Activated CD8-positive, alpha-beta T cell treated with anti-CD3 and anti-CD28 coated beads for 36 hours (primary cell): ENCODE measurements at regions not wholly inside any gene's neighbourhood (a gene's known extent, or its start where the extent isn't known, plus 50 kb on each side); places are given as distances from the start of the nearest gene placed in this dataset.

ENCODE experiments used
- ATAC-seq: fragments of 200-7000 bp; cut with Tn5 transposase; one replicate; pipeline ENCODE4 v1.10.0; 2021; ENCODE audit warnings: mild to moderate bottlenecking, moderate library complexity
- CTCF ChIA-PET: fragments of 350-600 bp; sonication (Branson Sonifier 250); formaldehyde crosslinking; loops from one replicate; lab custom pipeline; 2021; ENCODE audit warnings: antibody characterized with exemption; lab: Charles Lee
- POLR2A ChIA-PET: fragments of 350-600 bp; sonication (Branson Sonifier 250); formaldehyde crosslinking; loops from one replicate; lab custom pipeline; 2021; ENCODE audit warnings: antibody characterized with exemption; lab: Charles Lee
- DNase-seq: peaks from one replicate; pipeline ENCODE4 v3.0.0-alpha.2; 2020
- H3K27ac Mint-ChIP-seq: one replicate; pipeline ENCODE4 v1.8.0; 2021; ENCODE audit warnings: mild to moderate bottlenecking, mixed read lengths
- H3K27me3 Mint-ChIP-seq: one replicate; pipeline ENCODE4 v1.8.0; 2021; ENCODE audit warnings: mixed read lengths
- H3K36me3 Mint-ChIP-seq: one replicate; pipeline ENCODE4 v1.8.0; 2021; ENCODE audit warnings: low read depth, mixed read lengths
- H3K4me1 Mint-ChIP-seq: one replicate; pipeline ENCODE4 v1.8.0; 2021; ENCODE audit warnings: low read depth, mixed read lengths
- H3K4me3 Mint-ChIP-seq: one replicate; pipeline ENCODE4 v1.8.0; 2021; ENCODE audit warnings: mild to moderate bottlenecking, moderate library complexity, mixed read lengths
- H3K9me3 Mint-ChIP-seq: one replicate; pipeline ENCODE4 v1.8.0; 2021; ENCODE audit warnings: mixed read lengths
- CTCF ChIP-seq: fragments of 200-600 bp; IDR thresholded peaks from one replicate; pipeline ENCODE4 v1.8.0; 2022; ENCODE audit warnings: antibody characterized with exemption, mild to moderate bottlenecking
- intact Hi-C: fragments of 100-400 bp; cut with micrococcal nuclease; formaldehyde crosslinking; loops from one replicate; pipeline ENCODE4 v1.10.0; 2022

DNA sequence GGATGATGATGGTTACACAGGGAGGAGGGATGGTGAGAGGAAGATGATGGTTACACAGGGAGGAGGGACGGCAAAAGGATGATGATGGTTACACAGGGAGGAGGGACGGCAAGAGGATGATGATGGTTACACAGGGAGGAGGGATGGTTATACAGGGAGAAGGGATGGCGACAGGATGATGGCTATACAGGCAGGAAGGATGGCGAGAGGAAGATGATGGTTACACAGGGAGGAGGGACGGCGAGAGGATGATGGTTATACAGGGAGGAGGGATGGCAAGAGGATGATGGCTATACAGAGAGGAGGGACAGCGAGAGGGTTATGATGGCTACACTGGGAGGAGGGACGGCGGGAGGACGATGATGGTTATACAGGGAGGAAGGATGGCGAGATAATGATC lies 64.1 kb upstream of the FCN1 start:
- no peak for DNase-seq
- Mint-ChIP-seq H3K27ac (no peak overlapping the region), H3K36me3 (no peaks in the 10 kb centered on the region), H3K4me1 (no peaks in the 10 kb centered on the region), H3K4me3 (no peak overlapping the region), H3K27me3 (peaks cover 1% of the 10 kb centered on the region), H3K9me3 (no peaks in the 10 kb centered on the region)
- no peak for ATAC-seq
- ChIA-PET CTCF (no interaction called here), POLR2A (no interaction called here)
- intact Hi-C loops = no loop called here
- no peak for TF ChIP-seq CTCF

- intact Hi-C loops = no loop called here
- no peak for TF ChIP-seq CTCF
- DNase-seq = no peak
- H3K27me3 Mint-ChIP-seq = peaks cover 1% of the 10 kb centered on the region
- ChIA-PET POLR2A (no interaction called here), CTCF (no interaction called here)
- H3K4me1 Mint-ChIP-seq = no peaks in the 10 kb centered on the region
- H3K9me3 Mint-ChIP-seq = peaks cover 4% of the 10 kb centered on the region
- H3K36me3 Mint-ChIP-seq = no peaks in the 10 kb centered on the region
- no peak overlapping the region for H3K4me3 Mint-ChIP-seq
- no peak overlapping the region for H3K27ac Mint-ChIP-seq
- ATAC-seq = no peak
Measured at GRCh38 chr9:134982311-134982710, 64.6 kb upstream of the FCN1 start.

DNA sequence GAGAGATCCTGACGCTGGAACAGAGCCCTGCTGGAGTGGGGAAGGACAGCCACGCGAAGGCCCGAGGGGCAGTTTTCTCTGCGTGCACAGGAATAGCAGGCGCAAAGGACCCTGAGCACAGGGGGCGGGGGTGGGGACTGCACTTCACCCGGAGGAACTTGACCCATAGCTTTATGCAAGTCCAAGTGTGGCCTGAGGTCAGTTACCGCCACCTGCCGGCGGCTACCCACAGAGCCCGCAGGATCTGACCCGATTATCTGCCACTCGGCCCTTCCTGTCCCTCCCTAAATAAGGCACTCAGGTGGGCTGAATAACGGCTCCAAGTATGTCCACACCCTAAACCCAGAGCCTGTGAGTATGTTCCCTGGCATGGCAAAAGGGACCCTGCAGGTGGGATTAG lies 65.4 kb upstream of the FCN1 start:
- Mint-ChIP-seq H3K9me3 (peaks cover 5% of the 10 kb centered on the region), H3K4me1 (no peaks in the 10 kb centered on the region), H3K36me3 (no peaks in the 10 kb centered on the region), H3K27me3 (no peaks in the 10 kb centered on the region), H3K4me3 (no peak overlapping the region), H3K27ac (no peak overlapping the region)
- ChIA-PET CTCF (no interaction called here), POLR2A (no interaction called here)
- intact Hi-C loops = no loop called here
- no peak for TF ChIP-seq CTCF
- DNase-seq (peak; percentile 8), ATAC-seq (no peak)

DNA sequence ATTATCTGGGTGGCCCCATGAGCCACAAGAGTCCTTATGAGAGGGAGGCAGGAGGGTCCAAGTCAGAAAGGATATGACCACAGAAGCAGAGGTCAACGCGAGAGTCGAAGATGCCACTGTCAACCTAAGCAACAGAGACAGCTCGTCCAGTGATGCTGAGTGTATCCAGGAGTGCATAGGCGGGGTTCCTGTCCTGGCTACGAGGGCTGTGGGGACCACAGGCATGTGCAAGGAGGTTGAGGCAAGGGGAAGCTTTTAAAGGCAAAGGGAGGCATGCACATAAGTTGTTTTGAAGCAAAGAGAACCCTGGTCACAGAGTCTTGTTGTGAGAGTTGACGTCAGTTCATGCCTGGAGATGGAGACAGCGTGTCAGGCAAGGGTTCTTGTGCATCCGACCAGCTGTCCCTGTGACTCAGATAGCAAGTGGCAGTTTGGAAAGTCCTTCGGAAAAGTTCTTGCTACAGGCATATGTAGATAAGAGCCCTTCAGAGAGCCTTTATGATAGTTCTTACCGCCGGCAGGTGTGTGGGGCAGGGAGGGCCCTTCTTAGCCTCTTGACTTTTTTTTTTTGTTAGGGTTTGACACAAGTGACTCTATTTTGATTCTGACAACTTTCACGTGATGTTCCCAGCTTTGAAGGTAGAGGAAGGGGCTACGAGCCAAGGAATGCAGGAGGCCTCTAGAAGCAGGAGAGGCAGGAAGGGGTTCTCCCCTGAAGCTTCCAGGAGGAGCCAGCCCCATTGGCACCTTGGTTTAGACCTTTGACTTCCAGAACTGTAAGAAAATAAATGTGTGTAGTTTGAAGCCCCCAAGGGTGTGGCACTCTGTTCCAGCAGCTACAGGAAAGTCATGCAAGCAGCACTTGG lies 66.0 kb upstream of the FCN1 start:
- ATAC-seq = no peak
- no peaks in the 10 kb centered on the region for H3K4me1 Mint-ChIP-seq
- DNase-seq = no peak
- H3K27ac Mint-ChIP-seq = no peak overlapping the region
- peaks cover 5% of the 10 kb centered on the region for H3K9me3 Mint-ChIP-seq
- H3K36me3 Mint-ChIP-seq = no peaks in the 10 kb centered on the region
- intact Hi-C loops = no loop called here
- CTCF ChIA-PET = no interaction called here
- TF ChIP-seq CTCF = no peak
- H3K4me3 Mint-ChIP-seq = no peak overlapping the region
- POLR2A ChIA-PET = no interaction called here
- H3K27me3 Mint-ChIP-seq = no peaks in the 10 kb centered on the region

DNA sequence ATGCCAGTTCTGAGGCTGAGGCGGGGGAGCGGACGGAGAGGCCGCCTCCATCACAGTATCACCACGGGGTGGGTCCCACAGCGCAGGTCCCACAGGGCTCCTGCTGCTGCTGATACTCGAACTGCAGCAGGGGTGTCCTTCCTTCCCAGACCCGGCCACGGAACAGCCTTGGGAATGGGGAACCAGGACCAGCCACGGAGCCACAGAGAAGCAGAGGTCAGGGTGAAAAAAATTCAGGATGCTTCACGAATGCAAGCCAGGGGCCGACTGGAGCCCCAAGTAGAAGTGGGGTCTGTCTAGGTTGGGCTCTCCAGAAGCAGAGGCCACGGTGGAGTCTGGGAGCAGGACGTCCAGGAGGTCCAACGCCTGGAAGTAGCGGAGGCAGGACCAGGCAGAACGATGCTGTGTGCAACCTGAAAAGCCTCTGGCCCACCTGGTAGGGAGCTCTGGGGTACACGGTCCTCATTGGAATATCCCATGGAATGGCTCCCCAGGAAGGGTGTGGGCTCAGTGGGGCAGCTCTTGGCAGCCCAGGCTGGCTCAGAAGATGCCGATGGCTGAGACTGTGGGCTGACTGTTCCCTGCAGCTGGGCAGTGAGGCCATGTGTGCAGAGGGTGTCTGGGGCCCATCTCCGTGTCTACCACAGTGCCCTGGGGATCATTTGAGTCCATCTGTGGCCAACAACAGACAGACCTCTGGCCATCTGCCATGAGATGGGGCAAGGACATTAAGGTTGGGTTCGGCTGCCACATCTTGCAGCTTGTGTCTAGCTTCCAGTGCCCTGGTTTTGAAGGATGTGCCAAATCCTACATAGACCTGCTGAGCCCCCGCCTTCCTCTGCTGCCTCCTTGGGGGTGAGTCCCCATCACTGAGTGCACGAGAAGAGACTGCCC lies 66.9 kb upstream of the FCN1 start:
- H3K4me3 Mint-ChIP-seq = no peak overlapping the region

More for the DNA sequence above, 66.9 kb upstream of the FCN1 start:
- POLR2A ChIA-PET = no interaction called here
- Mint-ChIP-seq H3K27me3 (no peaks in the 10 kb centered on the region), H3K36me3 (no peaks in the 10 kb centered on the region), H3K9me3 (peaks cover 5% of the 10 kb centered on the region), H3K4me1 (no peaks in the 10 kb centered on the region), H3K27ac (no peak overlapping the region)
- ATAC-seq (no peak), DNase-seq (no peak)
- CTCF ChIA-PET = no interaction called here
- intact Hi-C loops = no loop called here
- no peak for TF ChIP-seq CTCF
